ENCODE measurements at regions not wholly inside any gene's neighbourhood (a gene's known extent, or its start where the extent isn't known, plus 50 kb on each side); places are given as distances from the start of the nearest gene placed in this dataset.
A peak's percentile ranks its signal among the peaks of the same experiment; 100 is the strongest.

GRCh38 chr3:152559246-152559645 lies 275.7 kb upstream of the P2RY1 start:
- no peak for TF ChIP-seq CTCF (IDR thresholded peaks at IDR 0.05)
- Histone ChIP-seq H3K4me1 (peaks cover 39% of the 10 kb centered on the region), H3K9me3 (no peaks in the 10 kb centered on the region), H3K4me3 (no peak overlapping the region), H3K36me3 (ENCODE audit: insufficient read depth in 1 of 2, low read depth in 1 of 2) (no peaks in the 10 kb centered on the region), H3K27ac (no peak overlapping the region), H3K27me3 (ENCODE audit: insufficient read depth in 3 of 3, low read length in 2 of 3) (no peaks in the 10 kb centered on the region)
- intact Hi-C loops (cut with DNase I) = no loop called here
- DNase-seq (no peak), ATAC-seq (no peak)
- 97 to 100% (median 98%) methylated on average over 15 to 18 of the region's 18 CpGs for WGBS, 3 donors

DNA sequence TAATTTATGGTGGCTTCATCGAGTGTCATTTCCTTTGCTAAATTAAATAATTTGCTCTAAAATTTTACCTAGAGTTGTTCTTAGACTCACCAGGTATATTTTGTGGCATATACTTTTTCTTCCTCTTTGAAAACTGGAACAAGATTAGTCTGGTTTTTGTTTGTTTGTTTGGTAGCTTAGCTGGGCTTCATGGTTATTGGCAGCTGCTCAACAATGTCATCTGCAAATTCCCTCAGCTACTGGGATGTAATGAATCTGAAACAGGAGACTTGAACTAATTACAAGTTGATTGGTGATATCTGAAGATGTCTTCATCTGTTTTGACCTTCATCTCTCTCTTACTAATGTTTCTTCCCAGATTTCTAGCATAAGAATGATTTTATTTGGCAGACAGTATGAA lies 270.5 kb upstream of the P2RY1 start:
- WGBS, 3 donors = 58 to 72% (median 71%) methylated on average over 1 of the region's 1 CpG
- H3K4me1 ChIP-seq = peaks cover 13% of the 10 kb centered on the region
- intact Hi-C loops (cut with DNase I) = no loop called here
- no peaks in the 10 kb centered on the region for H3K36me3 ChIP-seq (ENCODE audit: insufficient read depth in 1 of 2, low read depth in 1 of 2)
- DNase-seq (no peak), ATAC-seq (no peak)
- no peak for TF ChIP-seq CTCF (IDR thresholded peaks at IDR 0.05)
- H3K9me3 ChIP-seq = no peaks in the 10 kb centered on the region
- H3K27me3 ChIP-seq (ENCODE audit: insufficient read depth in 3 of 3, low read length in 2 of 3) = no peaks in the 10 kb centered on the region
- H3K27ac ChIP-seq = peak overlapping the region; percentile 56
- H3K4me3 ChIP-seq = no peak overlapping the region

GRCh38 chr3:152574461-152575079 lies 260.4 kb upstream of the P2RY1 start:
- intact Hi-C loops (cut with DNase I) = loop anchor here (2.0 to 10.0 kb wide), 3 partner anchors 66 to 100 kb away; no protein-coding TSS in a partner anchor
- no peak overlapping the region for H3K27ac ChIP-seq
- H3K36me3 ChIP-seq (ENCODE audit: insufficient read depth in 1 of 2, low read depth in 1 of 2) = no peaks in the 10 kb centered on the region
- ATAC-seq (peak; percentile 52 to 83 (median 73)), DNase-seq (peak; percentile 49 to 75)
- no peak overlapping the region for H3K4me3 ChIP-seq
- peak; percentile 61 for TF ChIP-seq CTCF (IDR thresholded peaks at IDR 0.05)
- 63 to 75% (median 66%) methylated on average over 4 of the region's 4 CpGs for WGBS, 3 donors
- no peaks in the 10 kb centered on the region for H3K9me3 ChIP-seq
- no peaks in the 10 kb centered on the region for H3K4me1 ChIP-seq
- H3K27me3 ChIP-seq (ENCODE audit: insufficient read depth in 3 of 3, low read length in 2 of 3) = no peaks in the 10 kb centered on the region

DNA sequence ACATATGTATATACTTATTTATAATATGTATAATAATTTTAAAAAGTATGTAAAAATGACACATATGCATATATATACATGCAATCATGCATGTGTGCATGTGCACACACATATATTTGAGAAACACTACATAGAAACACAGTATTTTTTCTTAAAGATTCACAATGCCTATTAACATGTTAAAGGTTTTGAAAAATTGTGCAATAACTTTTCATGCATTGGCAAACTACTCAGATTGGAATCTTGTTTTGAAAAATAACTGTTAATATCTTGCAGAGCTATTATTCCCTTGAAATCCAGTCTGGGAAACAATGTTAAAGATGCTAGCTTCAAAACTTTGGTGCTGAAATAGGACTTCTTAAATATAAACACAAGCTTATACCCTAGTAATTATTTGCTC lies 256.2 kb upstream of the P2RY1 start:
- intact Hi-C loops (cut with DNase I) = loop anchor here (5.0 to 10.0 kb wide), 2 partner anchors 71 to 104 kb away; no protein-coding TSS in a partner anchor
- DNase-seq (no peak), ATAC-seq (no peak)
- no peak overlapping the region for H3K27ac ChIP-seq
- no peaks in the 10 kb centered on the region for H3K4me1 ChIP-seq
- no peaks in the 10 kb centered on the region for H3K9me3 ChIP-seq
- no peaks in the 10 kb centered on the region for H3K36me3 ChIP-seq (ENCODE audit: insufficient read depth in 1 of 2, low read depth in 1 of 2)
- no peaks in the 10 kb centered on the region for H3K27me3 ChIP-seq (ENCODE audit: insufficient read depth in 3 of 3, low read length in 2 of 3)
- TF ChIP-seq CTCF (IDR thresholded peaks at IDR 0.05) = no peak
- H3K4me3 ChIP-seq = no peak overlapping the region

- Histone ChIP-seq H3K27me3 (ENCODE audit: insufficient read depth in 3 of 3, low read length in 2 of 3) (no peaks in the 10 kb centered on the region), H3K4me1 (no peaks in the 10 kb centered on the region), H3K9me3 (no peaks in the 10 kb centered on the region), H3K4me3 (no peak overlapping the region), H3K36me3 (ENCODE audit: insufficient read depth in 1 of 2, low read depth in 1 of 2) (no peaks in the 10 kb centered on the region), H3K27ac (no peak overlapping the region)
- intact Hi-C loops (cut with DNase I) = no loop called here
- ATAC-seq = no peak
- WGBS, 3 donors = 29 to 34% (median 33%) methylated on average over 3 of the region's 3 CpGs
- no peak for TF ChIP-seq CTCF (IDR thresholded peaks at IDR 0.05)
- DNase-seq = no peak
These were observed 253.0 kb upstream of the P2RY1 start for GRCh38 chr3:152581951-152582350.

Measured in psoas muscle (tissue), 7 donors.